CD14-positive monocyte (primary cell): ENCODE measurements at regions not wholly inside any gene's neighbourhood (a gene's known extent, or its start where the extent isn't known, plus 50 kb on each side); places are given as distances from the start of the nearest gene placed in this dataset.

Source experiments
- DNase-seq, 3 donors: peaks; one replicate each; pipeline ENCODE4 v3.0.0-alpha.2; 2011 to 2022
- H2AFZ ChIP-seq: 2 replicates; pipeline ENCODE4 v1.6.0; 2012; ENCODE audit warnings: mild to moderate bottlenecking, low read depth, low read length, inconsistent platforms; ENCODE audit not compliant: insufficient read depth, poor library complexity, severe bottlenecking
- H3K27ac ChIP-seq, 2 donors: 1 replicate in 1 of 2; 2 replicates in 1 of 2; pipeline ENCODE4 v1.5.1; 2012 to 2013; ENCODE audit warnings: low read length in 2 of 2, control low read depth in 1 of 2, inconsistent platforms in 1 of 2, low read depth in 1 of 2, mild to moderate bottlenecking in 1 of 2
- H3K27me3 ChIP-seq, 2 donors: one replicate each; pipeline versions ENCODE4 v1.6.0 to v1.6.1; 2011 to 2013; ENCODE audit warnings: low read length in 2 of 2; ENCODE audit not compliant: control insufficient read depth in 2 of 2, insufficient read depth in 2 of 2
- H3K36me3 ChIP-seq, 2 donors: replicated peaks in 1 of 2; 1 replicate in 1 of 2; 2 replicates in 1 of 2; pipeline versions ENCODE4 v1.5.1 to v1.6.1; 2012 to 2013; ENCODE audit warnings: low read length in 2 of 2, control low read depth in 1 of 2, inconsistent platforms in 1 of 2, mild to moderate bottlenecking in 1 of 2; ENCODE audit not compliant: insufficient read depth in 2 of 2, control insufficient read depth in 1 of 2
- H3K4me1 ChIP-seq, 2 donors: 1 replicate in 1 of 2; 2 replicates in 1 of 2; pipeline versions ENCODE4 v1.5.1 to v1.6.1; 2012 to 2013; ENCODE audit warnings: low read length in 2 of 2, control low read depth in 1 of 2, inconsistent platforms in 1 of 2, mild to moderate bottlenecking in 1 of 2, moderate library complexity in 1 of 2; ENCODE audit not compliant: insufficient read depth in 2 of 2, control insufficient read depth in 1 of 2
- H3K4me2 ChIP-seq: replicated peaks from 2 replicates; pipeline ENCODE3; 2012; ENCODE audit warnings: low read length, moderate library complexity, mild to moderate bottlenecking; ENCODE audit not compliant: poor library complexity, severe bottlenecking; ENCODE audit errors: extremely low read depth
- H3K4me3 ChIP-seq, 3 experiments: fragments of 200-600 bp in 1 of 3; sonication (generic) in 1 of 3; replicated peaks in 1 of 3; 1 replicate in 2 of 3; 2 replicates in 1 of 3; pipeline ENCODE4 v1.5.1; 2011 to 2013; ENCODE audit warnings: low read length in 3 of 3, mild to moderate bottlenecking in 3 of 3, control low read depth in 2 of 3, low read depth in 2 of 3, inconsistent platforms in 1 of 3, moderate library complexity in 1 of 3
- H3K79me2 ChIP-seq: 2 replicates; pipeline ENCODE4 v1.6.0; 2012; ENCODE audit warnings: mild to moderate bottlenecking, control low read depth, inconsistent platforms, low read length, moderate library complexity; ENCODE audit not compliant: insufficient read depth
- H3K9ac ChIP-seq: 2 replicates; pipeline ENCODE4 v1.6.0; 2017; ENCODE audit warnings: low read length, mild to moderate bottlenecking; ENCODE audit not compliant: insufficient read depth, poor library complexity, severe bottlenecking
- H3K9me3 ChIP-seq, 2 donors: replicated peaks in 1 of 2; 1 replicate in 1 of 2; 2 replicates in 1 of 2; pipeline versions ENCODE4 v1.5.1 to v1.6.1; 2012 to 2013; ENCODE audit warnings: low read length in 2 of 2, control low read depth in 1 of 2; ENCODE audit not compliant: control insufficient read depth in 1 of 2, insufficient read depth in 1 of 2
- H4K20me1 ChIP-seq: 2 replicates; pipeline ENCODE4 v1.6.0; 2012; ENCODE audit warnings: mild to moderate bottlenecking, low read length, control low read depth, moderate library complexity; ENCODE audit not compliant: insufficient read depth
- H3K27ac Mint-ChIP-seq, 7 donors: one replicate each; pipeline ENCODE4 v1.8.0; 2020; ENCODE audit warnings: mild to moderate bottlenecking in 7 of 7, mixed read lengths in 7 of 7, moderate library complexity in 6 of 7, inconsistent platforms in 2 of 7
- H3K27me3 Mint-ChIP-seq, 3 donors: one replicate each; pipeline ENCODE4 v1.8.0; 2021 to 2022; ENCODE audit warnings: low read depth in 3 of 3, mild to moderate bottlenecking in 3 of 3, mixed read lengths in 3 of 3, moderate library complexity in 3 of 3, inconsistent platforms in 1 of 3
- H3K36me3 Mint-ChIP-seq, 2 donors: one replicate each; pipeline ENCODE4 v1.8.0; 2020; ENCODE audit warnings: mixed read lengths in 2 of 2, inconsistent platforms in 1 of 2, mild to moderate bottlenecking in 1 of 2
- H3K4me1 Mint-ChIP-seq: one replicate; pipeline ENCODE4 v1.8.0; 2020; ENCODE audit warnings: mild to moderate bottlenecking, mixed read lengths
- H3K4me3 Mint-ChIP-seq, 2 donors: one replicate each; pipeline ENCODE4 v1.8.0; 2020; ENCODE audit warnings: mild to moderate bottlenecking in 2 of 2, mixed read lengths in 2 of 2, moderate library complexity in 1 of 2
- H3K9me3 Mint-ChIP-seq, 7 donors: one replicate each; pipeline ENCODE4 v1.8.0; 2020 to 2022; ENCODE audit warnings: mixed read lengths in 7 of 7, mild to moderate bottlenecking in 6 of 7, moderate library complexity in 6 of 7, inconsistent platforms in 2 of 7
- CTCF ChIP-seq: fragments of 200-600 bp; IDR thresholded peaks from one replicate; pipeline ENCODE4 v1.8.0; 2022; ENCODE audit warnings: antibody characterized with exemption, mild to moderate bottlenecking
- WGBS: methylation state at CpG from one replicate; pipeline ENCODE4 v1.1.5; 2013; ENCODE audit warnings: missing lambda C conversion rate; ENCODE audit not compliant: insufficient coverage; 5-methylcytosine and 5-hydroxymethylcytosine counted together
- intact Hi-C, 2 donors: fragments of 100-400 bp; cut with micrococcal nuclease; formaldehyde crosslinking; loops; one replicate each; pipeline versions ENCODE4 v1.15.0 to v1.15.1; 2023

DNA sequence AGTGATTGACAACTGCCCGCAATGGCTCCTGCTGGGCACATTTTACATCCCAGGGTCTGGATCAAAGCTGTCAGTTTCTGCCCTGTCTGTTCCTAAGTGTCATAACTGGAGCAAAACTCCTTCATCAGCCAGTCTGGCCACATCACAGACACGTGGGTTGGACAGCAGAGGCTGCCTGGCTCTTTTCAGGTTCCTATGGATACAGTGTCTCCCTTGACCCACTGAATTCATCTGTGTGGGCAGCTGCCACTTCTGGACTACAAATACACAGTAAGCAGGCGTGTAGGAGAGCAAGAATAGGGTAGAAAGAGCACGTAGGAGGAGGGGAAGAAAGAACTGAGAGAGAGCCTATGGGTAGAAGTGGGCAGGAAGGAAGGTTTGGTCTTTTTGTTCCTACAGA is 238.0 kb downstream of the ENC1 start:
- no peak for TF ChIP-seq CTCF
- no peak overlapping the region for H3K4me2 ChIP-seq
- WGBS = 81% methylated on average over 2 of the region's 4 CpGs
- no peaks in the 10 kb centered on the region for H4K20me1 ChIP-seq
- no peak overlapping the region for H3K27ac ChIP-seq
- intact Hi-C loops = no loop called here
- no peaks in the 10 kb centered on the region for H3K36me3 ChIP-seq
- Mint-ChIP-seq H3K27me3 (peaks cover 0 to 1% (median 0%) of the 10 kb centered on the region in 3 donors), H3K4me3 (no peak overlapping the region), H3K4me1 (peaks cover 3% of the 10 kb centered on the region), H3K9me3 (peaks cover 3 to 9% (median 6%) of the 10 kb centered on the region in 7 donors), H3K27ac (no peak overlapping the region), H3K36me3 (peaks cover 0 to 3% of the 10 kb centered on the region in 2 donors)
- H3K4me1 ChIP-seq = no peaks in the 10 kb centered on the region
- H3K9ac ChIP-seq = no peak overlapping the region
- no peaks in the 10 kb centered on the region for H3K79me2 ChIP-seq
- H3K9me3 ChIP-seq = peaks cover 0 to 4% of the 10 kb centered on the region in 2 donors
- no peak for DNase-seq
- no peak overlapping the region for H3K4me3 ChIP-seq
- H3K27me3 ChIP-seq = no peaks in the 10 kb centered on the region
- H2AFZ ChIP-seq = no peak overlapping the region

DNA sequence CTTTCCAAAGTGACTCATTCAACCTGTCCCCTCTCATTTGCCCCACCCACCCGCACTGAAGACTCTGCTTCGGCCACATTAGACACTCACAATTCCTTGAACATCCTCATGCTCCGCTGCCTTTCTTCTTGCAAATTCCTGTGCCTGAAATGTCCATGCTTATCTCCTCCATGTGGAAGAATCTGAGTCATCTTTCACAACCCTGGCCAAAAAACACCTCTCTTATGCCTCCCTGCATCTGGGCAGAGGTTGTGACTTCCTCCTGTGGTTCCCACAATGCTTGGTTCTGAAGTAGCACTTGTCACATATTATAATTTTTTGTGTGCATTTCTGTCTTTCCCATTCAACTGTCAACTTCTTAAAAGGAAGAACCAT is 238.6 kb downstream of the ENC1 start:
- no peaks in the 10 kb centered on the region for H3K27me3 ChIP-seq
- intact Hi-C loops = no loop called here
- H3K4me1 Mint-ChIP-seq = peaks cover 3% of the 10 kb centered on the region
- no peaks in the 10 kb centered on the region for H3K36me3 ChIP-seq
- no peak overlapping the region for H3K4me3 ChIP-seq
- H3K27me3 Mint-ChIP-seq = peaks cover 0 to 1% (median 0%) of the 10 kb centered on the region in 3 donors
- peaks cover 0 to 3% of the 10 kb centered on the region in 2 donors for H3K36me3 Mint-ChIP-seq
- H3K79me2 ChIP-seq = no peaks in the 10 kb centered on the region
- H3K4me3 Mint-ChIP-seq = no peak overlapping the region
- no peaks in the 10 kb centered on the region for H3K4me1 ChIP-seq
- peaks cover 3 to 9% (median 6%) of the 10 kb centered on the region in 7 donors for H3K9me3 Mint-ChIP-seq
- H3K4me2 ChIP-seq = no peak overlapping the region
- no peaks in the 10 kb centered on the region for H4K20me1 ChIP-seq
- H3K27ac ChIP-seq = no peak overlapping the region
- WGBS = 100% methylated on average over 3 of the region's 3 CpGs
- no peak overlapping the region for H3K9ac ChIP-seq
- no peak for DNase-seq
- TF ChIP-seq CTCF = no peak
- H2AFZ ChIP-seq = no peak overlapping the region
- H3K27ac Mint-ChIP-seq = no peak overlapping the region
- H3K9me3 ChIP-seq = peaks cover 0 to 4% of the 10 kb centered on the region in 2 donors
